ENCODE measurements at regions not wholly inside any gene's neighbourhood (a gene's known extent, or its start where the extent isn't known, plus 50 kb on each side); places are given as distances from the start of the nearest gene placed in this dataset.

DNA sequence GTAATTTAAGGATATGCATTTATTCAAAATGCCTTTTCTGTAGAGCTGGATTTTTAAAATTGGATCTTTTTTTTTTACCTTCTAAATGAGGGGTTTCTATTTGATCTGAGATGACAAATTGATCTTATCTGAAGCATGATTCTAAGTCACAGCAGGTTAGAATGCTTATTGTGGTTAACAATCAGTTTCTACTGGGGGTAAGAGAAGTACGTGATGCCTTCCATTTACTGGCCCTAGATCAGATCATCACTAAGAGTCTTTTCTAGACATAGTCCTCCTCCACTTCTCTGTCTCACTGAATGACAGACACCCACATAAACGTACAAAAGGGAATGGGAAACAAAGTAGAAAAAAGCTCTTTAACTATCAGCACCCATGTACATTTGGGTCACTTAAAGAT, 231.9 kb downstream of the DMAC1 start:
- TF ChIP-seq, protein P1, sequence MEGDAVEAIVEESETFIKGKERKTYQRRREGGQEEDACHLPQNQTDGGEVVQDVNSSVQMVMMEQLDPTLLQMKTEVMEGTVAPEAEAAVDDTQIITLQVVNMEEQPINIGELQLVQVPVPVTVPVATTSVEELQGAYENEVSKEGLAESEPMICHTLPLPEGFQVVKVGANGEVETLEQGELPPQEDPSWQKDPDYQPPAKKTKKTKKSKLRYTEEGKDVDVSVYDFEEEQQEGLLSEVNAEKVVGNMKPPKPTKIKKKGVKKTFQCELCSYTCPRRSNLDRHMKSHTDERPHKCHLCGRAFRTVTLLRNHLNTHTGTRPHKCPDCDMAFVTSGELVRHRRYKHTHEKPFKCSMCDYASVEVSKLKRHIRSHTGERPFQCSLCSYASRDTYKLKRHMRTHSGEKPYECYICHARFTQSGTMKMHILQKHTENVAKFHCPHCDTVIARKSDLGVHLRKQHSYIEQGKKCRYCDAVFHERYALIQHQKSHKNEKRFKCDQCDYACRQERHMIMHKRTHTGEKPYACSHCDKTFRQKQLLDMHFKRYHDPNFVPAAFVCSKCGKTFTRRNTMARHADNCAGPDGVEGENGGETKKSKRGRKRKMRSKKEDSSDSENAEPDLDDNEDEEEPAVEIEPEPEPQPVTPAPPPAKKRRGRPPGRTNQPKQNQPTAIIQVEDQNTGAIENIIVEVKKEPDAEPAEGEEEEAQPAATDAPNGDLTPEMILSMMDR (IDR thresholded peaks at IDR 0.05; ENCODE audit: low read length): no peak
- no peak for TF ChIP-seq EZH2 (IDR thresholded peaks at IDR 0.05; ENCODE audit: borderline replicate concordance, low read length)
